ENCODE measurements at regions not wholly inside any gene's neighbourhood (a gene's known extent, or its start where the extent isn't known, plus 50 kb on each side); places are given as distances from the start of the nearest gene placed in this dataset.

DNA sequence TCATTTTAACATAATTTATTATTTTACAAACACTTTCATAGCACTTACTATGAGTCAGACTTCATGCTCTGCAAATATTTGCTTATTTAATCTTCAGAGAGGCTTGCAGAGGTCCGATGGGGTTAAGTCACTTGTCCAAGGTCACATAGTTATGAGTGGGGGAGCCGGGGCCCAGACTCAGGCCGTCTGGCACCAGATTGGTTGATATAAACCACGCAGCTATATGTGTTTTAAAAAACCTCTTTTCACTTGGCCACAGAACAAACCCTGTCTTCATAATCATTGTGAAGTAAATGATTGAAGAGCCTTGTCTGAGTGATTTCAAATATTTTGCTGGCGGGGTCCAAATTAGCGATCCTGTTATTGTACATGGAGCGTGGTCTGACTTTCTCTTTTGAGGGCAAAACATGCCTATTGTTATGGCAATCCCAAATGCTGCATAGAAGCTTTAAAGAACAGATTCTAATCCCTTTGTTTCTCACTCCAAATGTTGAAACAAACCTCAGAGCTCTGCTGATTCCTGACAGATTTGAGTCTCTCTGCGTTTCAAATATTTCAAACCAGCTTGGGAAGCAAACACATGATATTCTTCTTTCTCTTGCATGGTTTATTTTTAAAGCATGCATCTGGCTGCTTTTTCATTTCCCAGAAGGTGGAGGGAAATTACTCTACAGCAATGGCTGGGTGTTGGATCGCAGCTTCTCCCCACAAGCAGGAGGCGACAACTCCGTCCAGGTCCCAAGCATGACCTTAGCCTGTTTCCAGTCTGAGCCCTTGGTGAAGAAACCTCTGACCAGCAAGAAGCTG lies 142.4 kb downstream of the DDX1 start:
- 51% methylated on average over 11 of the region's 11 CpGs for WGBS (ENCODE audit: insufficient coverage, low coverage, low lambda C conversion rate, missing lambda C conversion rate)
- peaks cover 0 to 24% (median 0%) of the 10 kb centered on the region in 4 donors for H3K4me1 ChIP-seq
- H3K4me3 ChIP-seq: no peak overlapping the region
- no peaks in the 10 kb centered on the region for H3K9me3 ChIP-seq
- intact Hi-C loops (cut with DNase I): no loop called here
- no peak overlapping the region for H3K27ac ChIP-seq
- no peak for TF ChIP-seq POLR2A (IDR thresholded peaks at IDR 0.05)
- TF ChIP-seq, protein P1, sequence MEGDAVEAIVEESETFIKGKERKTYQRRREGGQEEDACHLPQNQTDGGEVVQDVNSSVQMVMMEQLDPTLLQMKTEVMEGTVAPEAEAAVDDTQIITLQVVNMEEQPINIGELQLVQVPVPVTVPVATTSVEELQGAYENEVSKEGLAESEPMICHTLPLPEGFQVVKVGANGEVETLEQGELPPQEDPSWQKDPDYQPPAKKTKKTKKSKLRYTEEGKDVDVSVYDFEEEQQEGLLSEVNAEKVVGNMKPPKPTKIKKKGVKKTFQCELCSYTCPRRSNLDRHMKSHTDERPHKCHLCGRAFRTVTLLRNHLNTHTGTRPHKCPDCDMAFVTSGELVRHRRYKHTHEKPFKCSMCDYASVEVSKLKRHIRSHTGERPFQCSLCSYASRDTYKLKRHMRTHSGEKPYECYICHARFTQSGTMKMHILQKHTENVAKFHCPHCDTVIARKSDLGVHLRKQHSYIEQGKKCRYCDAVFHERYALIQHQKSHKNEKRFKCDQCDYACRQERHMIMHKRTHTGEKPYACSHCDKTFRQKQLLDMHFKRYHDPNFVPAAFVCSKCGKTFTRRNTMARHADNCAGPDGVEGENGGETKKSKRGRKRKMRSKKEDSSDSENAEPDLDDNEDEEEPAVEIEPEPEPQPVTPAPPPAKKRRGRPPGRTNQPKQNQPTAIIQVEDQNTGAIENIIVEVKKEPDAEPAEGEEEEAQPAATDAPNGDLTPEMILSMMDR (IDR thresholded peaks at IDR 0.05): no peak
- H3K27me3 ChIP-seq: no peaks in the 10 kb centered on the region
- no peaks in the 10 kb centered on the region for H3K36me3 ChIP-seq
- ATAC-seq (no peak), DNase-seq (no peak)

DNA sequence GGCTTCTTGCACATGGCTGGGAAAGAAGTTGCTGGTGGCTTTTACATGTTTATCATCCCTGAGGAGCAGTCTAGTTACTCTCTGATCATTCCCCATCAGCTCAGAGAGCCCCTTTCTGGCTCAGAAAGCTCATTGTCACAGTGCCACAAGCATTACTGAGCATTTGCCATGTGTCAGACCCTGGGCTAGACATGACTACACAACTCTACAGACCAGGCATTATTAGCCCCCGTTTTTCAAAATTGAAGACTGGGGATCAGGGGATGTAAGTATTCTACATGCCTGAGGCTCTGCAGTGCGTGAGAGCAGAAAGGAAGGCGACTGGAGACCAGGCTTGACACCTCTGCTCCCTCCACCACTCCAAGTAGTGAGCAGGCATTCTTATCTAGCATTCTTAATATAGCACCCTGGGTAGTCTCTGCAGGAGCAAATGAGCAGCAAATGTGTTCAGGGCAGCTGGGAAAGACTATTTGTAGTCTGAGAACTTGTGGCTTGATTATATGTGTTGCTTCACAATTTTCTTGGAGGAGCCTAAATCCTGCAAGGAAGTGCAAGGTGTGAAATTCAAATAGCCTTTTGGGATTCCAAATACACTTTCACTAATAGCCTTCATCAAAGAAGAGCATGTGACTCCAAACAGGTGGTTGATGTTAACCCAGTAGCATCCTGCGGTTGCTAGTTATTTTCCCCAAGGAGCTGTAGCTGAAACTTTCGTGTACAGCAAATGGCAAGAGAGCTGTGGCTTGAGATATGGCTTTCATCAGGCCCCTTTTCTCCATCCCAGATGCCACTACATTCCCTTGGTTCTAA lies 143.2 kb downstream of the DDX1 start:
- DNase-seq (no peak), ATAC-seq (no peak)
- peaks cover 0 to 24% (median 0%) of the 10 kb centered on the region in 4 donors for H3K4me1 ChIP-seq
- H3K27me3 ChIP-seq: no peaks in the 10 kb centered on the region
- H3K27ac ChIP-seq: no peak overlapping the region
- WGBS (ENCODE audit: insufficient coverage, low coverage, low lambda C conversion rate, missing lambda C conversion rate): 68% methylated on average over 2 of the region's 5 CpGs
- no peak overlapping the region for H3K4me3 ChIP-seq
- TF ChIP-seq POLR2A (IDR thresholded peaks at IDR 0.05): no peak
- TF ChIP-seq, protein P1 (IDR thresholded peaks at IDR 0.05): no peak
- no peaks in the 10 kb centered on the region for H3K36me3 ChIP-seq
- intact Hi-C loops (cut with DNase I): no loop called here
- no peaks in the 10 kb centered on the region for H3K9me3 ChIP-seq

DNA sequence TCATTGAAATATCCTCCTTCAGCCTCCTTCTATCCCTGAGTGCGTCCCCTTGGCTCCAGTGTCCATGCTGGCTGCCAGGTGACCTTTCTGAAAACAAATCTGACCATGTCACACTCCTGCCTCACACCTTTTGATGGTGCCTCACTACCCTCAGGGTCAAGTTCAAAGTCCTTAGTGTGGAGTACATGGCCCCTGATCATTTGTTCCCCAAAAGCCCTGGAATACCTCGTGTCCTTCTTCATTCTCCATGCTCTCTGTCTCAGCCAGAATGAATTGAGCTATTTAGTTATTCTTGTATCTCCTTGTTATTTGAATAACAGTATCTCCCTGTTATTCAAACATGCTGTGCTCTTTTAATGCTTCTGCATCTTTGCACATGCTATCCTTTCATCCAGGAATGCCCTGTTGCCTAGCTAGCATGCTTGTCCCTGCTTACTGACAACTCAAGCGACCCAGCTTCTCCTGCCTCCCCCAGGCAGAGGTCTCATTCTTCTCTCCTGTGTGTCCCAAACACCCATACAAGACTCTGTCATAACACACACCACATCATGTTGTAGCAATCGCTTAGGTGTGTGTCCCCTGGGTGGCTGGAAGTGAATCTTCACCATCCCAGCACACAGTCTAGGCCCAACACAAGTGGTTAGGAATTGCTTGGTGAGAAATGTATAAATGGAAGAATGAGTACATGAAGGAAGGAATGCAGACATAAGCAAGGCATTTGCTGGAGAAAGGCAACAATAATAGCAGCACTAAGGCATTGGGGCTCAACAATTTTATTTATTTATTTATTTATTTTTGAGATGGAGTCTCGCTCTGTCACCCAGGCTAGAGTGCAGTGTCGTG lies 144.0 kb downstream of the DDX1 start:
- intact Hi-C loops (cut with DNase I): no loop called here
- Histone ChIP-seq H3K4me1 (peaks cover 0 to 18% (median 0%) of the 10 kb centered on the region in 4 donors), H3K27ac (no peak overlapping the region), H3K36me3 (no peaks in the 10 kb centered on the region), H3K4me3 (no peak overlapping the region), H3K27me3 (no peaks in the 10 kb centered on the region), H3K9me3 (no peaks in the 10 kb centered on the region)
- no peak for TF ChIP-seq POLR2A (IDR thresholded peaks at IDR 0.05)
- TF ChIP-seq, protein P1 (IDR thresholded peaks at IDR 0.05): no peak
- DNase-seq (peak in 1 of 3 donors; percentile 57), ATAC-seq (peak; percentile 52 to 66 (median 56))
- WGBS (ENCODE audit: insufficient coverage, low coverage, low lambda C conversion rate, missing lambda C conversion rate): 69% methylated on average over 5 of the region's 6 CpGs

DNA sequence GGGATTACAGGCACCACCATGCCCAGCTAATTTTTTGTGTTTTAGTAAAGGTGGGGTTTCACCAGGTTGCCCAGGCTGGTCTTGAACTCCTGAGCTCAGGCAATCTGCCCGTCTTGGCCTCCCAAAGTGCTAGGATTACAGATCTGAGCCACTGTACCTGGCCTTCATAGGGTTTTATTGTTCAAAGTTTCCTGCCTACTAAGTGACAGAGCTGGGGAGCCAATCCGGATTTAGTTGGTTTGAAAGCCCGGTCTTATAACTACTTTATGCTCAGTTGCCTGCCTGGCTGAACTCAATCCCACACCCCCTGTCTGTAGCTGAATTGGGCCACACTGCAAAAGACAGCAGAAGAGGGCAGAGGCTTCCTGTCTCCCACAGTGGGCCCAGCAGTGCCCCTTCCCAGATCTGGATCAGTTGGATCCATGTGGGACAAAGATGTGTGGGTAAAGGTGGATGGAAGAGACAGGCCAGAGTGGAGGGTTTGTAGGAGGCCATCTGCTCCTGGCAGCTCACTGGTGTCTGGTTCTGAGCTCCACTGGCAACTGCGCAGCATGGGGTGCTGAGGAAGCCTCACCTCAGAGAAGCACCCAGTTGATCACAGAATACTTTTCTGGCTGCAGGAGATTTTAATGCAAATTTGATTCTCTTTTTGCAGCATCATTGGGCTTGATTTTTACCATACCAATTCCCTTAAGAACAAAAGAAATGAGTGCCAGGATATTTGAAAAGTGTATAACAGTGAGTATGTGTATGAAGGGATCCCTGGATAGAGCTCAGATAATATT lies 144.9 kb downstream of the DDX1 start:
- ATAC-seq: no peak
- TF ChIP-seq, protein P1 (IDR thresholded peaks at IDR 0.05): no peak
- TF ChIP-seq POLR2A (IDR thresholded peaks at IDR 0.05): no peak
- no peak overlapping the region for H3K27ac ChIP-seq
- H3K27me3 ChIP-seq: no peaks in the 10 kb centered on the region
- H3K9me3 ChIP-seq: no peaks in the 10 kb centered on the region
- peaks cover 0 to 14% (median 0%) of the 10 kb centered on the region in 4 donors for H3K4me1 ChIP-seq
- intact Hi-C loops (cut with DNase I): no loop called here
- WGBS (ENCODE audit: insufficient coverage, low coverage, low lambda C conversion rate, missing lambda C conversion rate): 89% methylated on average over 3 of the region's 4 CpGs
- no peaks in the 10 kb centered on the region for H3K36me3 ChIP-seq
- DNase-seq: no peak
- no peak overlapping the region for H3K4me3 ChIP-seq

Measured in right lobe of liver (tissue), 6 donors.